RWPE1 (cell line): ENCODE measurements at regions not wholly inside any gene's neighbourhood (a gene's known extent, or its start where the extent isn't known, plus 50 kb on each side); places are given as distances from the start of the nearest gene placed in this dataset.

Source experiments
- CTCF ChIA-PET: fragments of 350-600 bp; sonication (Branson Sonifier 250); formaldehyde crosslinking; extraction: SDS; loops from one replicate; lab custom pipeline; 2021; lab: Yijun Ruan, JAX
- POLR2A ChIA-PET: fragments of 400-600 bp; formaldehyde crosslinking; extraction: SDS; loops from one replicate; lab custom pipeline; 2020; ENCODE audit warnings: antibody characterized with exemption; ENCODE audit not compliant: low non-redundant PET; lab: Yijun Ruan, JAX
- DNase-seq: peaks from one replicate; pipeline ENCODE4 v3.0.0; 2012; ENCODE audit warnings: low spot score
- H3K27ac ChIP-seq: fragments of 450-650 bp; 2 replicates; pipeline ENCODE4 v1.5.1; 2017
- TF ChIP-seq, protein P1 (sequence below): fragments of 450-650 bp; conservative IDR thresholded peaks from 2 replicates; pipeline ENCODE4 v1.5.1; 2017; ENCODE audit warnings: low read depth, mild to moderate bottlenecking

DNA sequence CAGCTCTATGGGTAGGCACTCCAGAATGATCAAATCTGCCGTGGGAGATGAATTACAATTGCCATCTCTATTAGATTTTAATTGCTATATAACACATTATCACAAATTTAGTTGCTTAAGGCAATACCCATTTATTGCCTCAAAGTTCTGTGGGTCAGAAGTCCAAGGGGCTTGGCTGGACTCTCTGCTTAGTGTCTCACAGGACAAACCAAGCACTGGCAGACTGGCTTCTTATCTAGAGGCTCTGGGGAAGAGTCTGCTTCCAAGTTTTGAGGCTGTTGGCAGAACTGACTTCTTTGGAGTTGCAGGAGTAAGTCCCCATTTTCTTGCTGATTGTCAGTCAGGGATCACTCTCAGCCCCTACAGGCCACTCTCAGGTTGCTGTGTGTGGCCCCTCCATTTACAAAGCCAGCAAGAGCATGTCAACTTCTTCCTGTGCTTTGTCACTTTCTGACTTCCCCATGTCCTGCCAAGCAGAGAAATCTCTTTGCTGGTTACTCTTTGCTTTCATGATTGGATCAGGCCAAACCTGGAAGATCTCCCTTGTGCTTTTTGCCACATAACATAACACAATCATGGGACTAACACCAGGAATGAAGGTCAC lies 93.5 kb upstream of the PRICKLE2 start:
- CTCF ChIA-PET: no interaction called here
- no peak overlapping the region for H3K27ac ChIP-seq
- no peak for DNase-seq
- POLR2A ChIA-PET: no interaction called here
- TF ChIP-seq, protein P1, sequence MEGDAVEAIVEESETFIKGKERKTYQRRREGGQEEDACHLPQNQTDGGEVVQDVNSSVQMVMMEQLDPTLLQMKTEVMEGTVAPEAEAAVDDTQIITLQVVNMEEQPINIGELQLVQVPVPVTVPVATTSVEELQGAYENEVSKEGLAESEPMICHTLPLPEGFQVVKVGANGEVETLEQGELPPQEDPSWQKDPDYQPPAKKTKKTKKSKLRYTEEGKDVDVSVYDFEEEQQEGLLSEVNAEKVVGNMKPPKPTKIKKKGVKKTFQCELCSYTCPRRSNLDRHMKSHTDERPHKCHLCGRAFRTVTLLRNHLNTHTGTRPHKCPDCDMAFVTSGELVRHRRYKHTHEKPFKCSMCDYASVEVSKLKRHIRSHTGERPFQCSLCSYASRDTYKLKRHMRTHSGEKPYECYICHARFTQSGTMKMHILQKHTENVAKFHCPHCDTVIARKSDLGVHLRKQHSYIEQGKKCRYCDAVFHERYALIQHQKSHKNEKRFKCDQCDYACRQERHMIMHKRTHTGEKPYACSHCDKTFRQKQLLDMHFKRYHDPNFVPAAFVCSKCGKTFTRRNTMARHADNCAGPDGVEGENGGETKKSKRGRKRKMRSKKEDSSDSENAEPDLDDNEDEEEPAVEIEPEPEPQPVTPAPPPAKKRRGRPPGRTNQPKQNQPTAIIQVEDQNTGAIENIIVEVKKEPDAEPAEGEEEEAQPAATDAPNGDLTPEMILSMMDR: no peak

DNA sequence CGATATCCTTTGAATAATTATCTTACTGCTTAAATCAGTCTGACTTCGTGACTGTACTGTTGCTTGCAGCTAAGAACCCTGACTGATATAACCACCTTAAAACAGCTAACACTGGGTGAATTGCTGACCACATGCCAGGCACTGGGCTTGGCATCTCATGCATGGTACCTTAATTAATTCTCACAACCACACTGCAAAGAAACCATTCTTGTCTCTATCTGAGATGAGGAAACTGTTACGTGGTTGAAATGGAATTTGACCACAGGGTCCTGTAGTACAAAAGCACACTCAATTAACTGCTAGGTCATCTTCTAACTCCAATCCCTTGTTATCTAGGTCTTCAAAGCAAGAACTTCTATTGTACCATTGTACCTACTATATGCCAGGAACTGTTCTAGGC lies 92.7 kb upstream of the PRICKLE2 start:
- ChIA-PET CTCF (no interaction called here), POLR2A (no interaction called here)
- DNase-seq: no peak
- H3K27ac ChIP-seq: no peak overlapping the region
- TF ChIP-seq, protein P1: no peak

DNA sequence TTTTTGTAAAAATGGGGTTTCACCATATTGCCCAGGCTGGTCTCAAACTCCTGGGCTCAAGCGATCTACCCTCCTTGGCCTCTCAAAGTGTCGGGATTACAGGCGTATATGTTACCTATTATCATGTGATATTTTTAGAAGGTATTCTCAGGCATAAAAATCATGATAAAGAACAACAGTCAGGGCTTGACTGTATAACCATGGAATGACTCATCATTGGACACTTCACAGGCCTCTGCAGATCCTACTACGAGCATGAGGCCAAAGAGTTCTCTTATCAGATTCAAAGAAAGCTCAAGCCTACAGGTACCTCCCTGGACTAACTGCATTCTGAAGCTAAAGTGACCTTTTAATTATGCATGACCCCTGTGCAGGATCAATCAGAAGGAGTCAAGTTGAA lies 91.7 kb upstream of the PRICKLE2 start:
- ChIA-PET POLR2A (no interaction called here), CTCF (no interaction called here)
- TF ChIP-seq, protein P1: no peak
- H3K27ac ChIP-seq: no peak overlapping the region
- DNase-seq: peak; percentile 6

DNA sequence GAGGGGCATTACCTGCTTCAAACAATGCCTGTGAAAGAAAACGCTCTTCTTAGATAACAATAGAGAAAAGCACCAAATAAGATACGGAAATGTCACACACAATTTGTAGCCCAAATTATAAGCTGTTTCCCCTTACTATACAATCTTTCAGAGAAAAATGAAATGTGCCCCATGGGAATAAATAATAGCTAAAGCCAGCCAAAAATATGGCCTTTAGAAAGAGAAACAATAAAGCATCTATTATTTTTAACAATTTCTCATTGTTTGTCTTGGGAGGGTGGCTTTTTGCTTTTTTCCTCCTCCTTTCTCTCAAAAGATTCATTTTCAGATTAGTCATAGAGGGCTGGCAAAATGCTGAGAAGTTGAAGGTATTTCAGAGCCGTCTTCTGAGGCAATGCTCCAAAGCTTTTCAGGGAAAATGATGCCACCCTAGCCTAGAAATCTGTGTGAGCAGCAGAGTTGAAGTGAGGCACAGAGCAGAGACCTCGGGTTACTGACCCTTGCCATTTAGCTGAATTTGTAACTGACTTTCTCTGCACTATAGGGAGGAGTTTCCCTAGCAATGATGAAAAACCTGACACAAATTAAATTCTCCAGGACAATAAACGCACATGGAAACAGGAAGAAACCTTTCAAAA lies 86.3 kb upstream of the PRICKLE2 start:
- ChIA-PET CTCF (no interaction called here), POLR2A (no interaction called here)
- no peak for DNase-seq
- TF ChIP-seq, protein P1: no peak
- H3K27ac ChIP-seq: no peak overlapping the region

DNA sequence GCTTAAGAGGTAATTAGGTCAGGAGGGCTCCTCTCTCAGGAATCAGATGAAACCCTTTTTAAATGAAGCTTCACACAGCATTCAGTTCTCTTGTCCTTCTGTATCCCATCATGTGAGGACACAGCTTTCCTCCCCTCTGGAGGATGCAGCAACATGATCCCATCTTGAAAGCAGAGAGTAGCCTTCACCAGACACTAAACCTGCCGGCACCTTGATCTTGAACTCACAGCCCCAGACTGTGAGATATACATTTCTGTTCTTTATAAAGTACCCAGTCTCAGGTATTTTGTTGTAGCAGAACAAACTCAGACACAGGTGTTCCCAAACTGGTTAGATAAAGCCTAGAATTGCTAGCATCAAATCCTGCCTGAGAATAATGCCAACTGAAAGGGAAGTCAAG lies 83.7 kb upstream of the PRICKLE2 start:
- TF ChIP-seq, protein P1: no peak
- ChIA-PET POLR2A (no interaction called here), CTCF (no interaction called here)
- H3K27ac ChIP-seq: no peak overlapping the region
- no peak for DNase-seq

DNA sequence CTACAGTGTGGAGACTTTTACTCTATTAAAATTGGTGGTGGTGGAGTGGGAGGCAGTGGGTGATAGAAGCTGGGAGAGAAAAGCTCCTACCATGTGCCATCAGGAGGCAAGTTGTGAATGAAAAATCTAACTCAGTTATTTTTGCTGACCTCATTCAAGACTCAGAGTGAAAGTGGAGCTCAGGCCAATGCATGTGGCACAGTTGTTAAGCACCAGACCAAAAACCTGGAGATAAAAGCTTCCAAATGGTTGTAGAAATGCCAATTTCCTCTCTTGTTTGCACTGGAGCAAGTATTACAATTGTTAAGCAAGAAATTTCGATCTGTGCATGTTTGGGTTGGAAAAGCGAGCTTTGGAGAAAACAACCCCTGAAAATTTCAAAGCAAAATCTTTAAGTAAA lies 81.5 kb upstream of the PRICKLE2 start:
- POLR2A ChIA-PET: no interaction called here

More for the DNA sequence above, 81.5 kb upstream of the PRICKLE2 start:
- DNase-seq: no peak
- TF ChIP-seq, protein P1: no peak
- CTCF ChIA-PET: no interaction called here
- H3K27ac ChIP-seq: no peak overlapping the region
